MM.1S (cell line): ENCODE measurements at regions not wholly inside any gene's neighbourhood (a gene's known extent, or its start where the extent isn't known, plus 50 kb on each side); places are given as distances from the start of the nearest gene placed in this dataset.

Experiments
- DNase-seq: peaks from one replicate; pipeline ENCODE4 v3.0.0-alpha.2; 2015
- H2AFZ ChIP-seq: fragments of 300-600 bp; sonication (generic); 2 replicates; pipeline ENCODE4 v1.6.0; 2016; ENCODE audit warnings: antibody characterized with exemption, low read length
- H3F3A ChIP-seq: fragments of 300-600 bp; sonication (generic); 2 replicates; pipeline ENCODE4 v1.6.1; 2016; ENCODE audit warnings: mild to moderate bottlenecking, antibody characterized with exemption, low read length, moderate library complexity, mixed read lengths; ENCODE audit not compliant: insufficient read depth
- H3K27ac ChIP-seq: fragments of 300-600 bp; sonication (generic); 2 replicates; pipeline ENCODE4 v1.5.1; 2016; ENCODE audit warnings: mild to moderate bottlenecking, low read length
- H3K27me3 ChIP-seq: fragments of 300-600 bp; sonication (generic); replicated peaks from 2 replicates; pipeline ENCODE4 v1.6.0; 2016; ENCODE audit warnings: low read length; ENCODE audit not compliant: insufficient read depth
- H3K36me3 ChIP-seq: fragments of 300-600 bp; sonication (generic); replicated peaks from 2 replicates; pipeline ENCODE4 v1.6.1; 2016; ENCODE audit warnings: mild to moderate bottlenecking, low read length, mixed read lengths; ENCODE audit not compliant: insufficient read depth
- H3K4me1 ChIP-seq: fragments of 300-600 bp; sonication (generic); 2 replicates; pipeline ENCODE4 v1.6.1; 2016; ENCODE audit warnings: low read length, mixed read lengths
- H3K4me2 ChIP-seq: fragments of 300-600 bp; sonication (generic); 2 replicates; pipeline ENCODE4 v1.6.0; 2016; ENCODE audit warnings: low read depth, low read length
- H3K4me3 ChIP-seq: fragments of 300-600 bp; sonication (generic); 2 replicates; pipeline ENCODE4 v1.5.1; 2016; ENCODE audit warnings: low read length, mixed read lengths
- H3K79me2 ChIP-seq: fragments of 300-600 bp; sonication (generic); 2 replicates; pipeline ENCODE4 v1.6.1; 2016; ENCODE audit warnings: mixed run types, low read length, mixed read lengths
- H3K9ac ChIP-seq: fragments of 300-600 bp; sonication (generic); 2 replicates; pipeline ENCODE4 v1.6.1; 2016; ENCODE audit warnings: low read length, mixed read lengths
- H3K9me2 ChIP-seq: fragments of 300-600 bp; sonication (generic); replicated peaks from 2 replicates; pipeline ENCODE4 v1.6.1; 2016; ENCODE audit warnings: mild to moderate bottlenecking, low read length, mixed read lengths; ENCODE audit not compliant: insufficient read depth
- H3K9me3 ChIP-seq: fragments of 300-600 bp; sonication (generic); replicated peaks from 2 replicates; pipeline ENCODE4 v1.6.1; 2016; ENCODE audit warnings: mild to moderate bottlenecking, low read length, mixed read lengths; ENCODE audit not compliant: insufficient read depth
- H4K20me1 ChIP-seq: fragments of 300-600 bp; sonication (generic); 2 replicates; pipeline ENCODE4 v1.6.1; 2016; ENCODE audit warnings: mild to moderate bottlenecking, low read length, moderate library complexity, mixed read lengths; ENCODE audit not compliant: insufficient read depth
- CTCF ChIP-seq: fragments of 300-600 bp; sonication (generic); IDR thresholded peaks from 2 replicates; pipeline ENCODE4 v1.5.1; 2016; ENCODE audit warnings: antibody characterized with exemption, low read length, mixed read lengths
- EZH2 ChIP-seq: fragments of 300-600 bp; sonication (generic); optimal IDR thresholded peaks from 2 replicates; pipeline ENCODE3; 2017; ENCODE audit warnings: low read depth, mild to moderate bottlenecking, antibody characterized with exemption, low read length, mixed read lengths
- EZH2phosphoT487 ChIP-seq: fragments of 300-600 bp; sonication (generic); IDR thresholded peaks from 2 replicates; pipeline ENCODE4 v1.6.1; 2018; ENCODE audit warnings: antibody characterized with exemption, low read length

GRCh38 chr6:44582930-44583329 is 195.4 kb downstream of the CDC5L start:
- no peak for DNase-seq
- Histone ChIP-seq H3K79me2 (no peaks in the 10 kb centered on the region), H4K20me1 (no peaks in the 10 kb centered on the region), H3K9ac (no peak overlapping the region), H2AFZ (no peak overlapping the region), H3K4me3 (no peak overlapping the region), H3K9me3 (no peaks in the 10 kb centered on the region), H3K4me2 (no peak overlapping the region), H3K27me3 (no peaks in the 10 kb centered on the region), H3K27ac (no peak overlapping the region), H3F3A (no peaks in the 10 kb centered on the region), H3K9me2 (no peaks in the 10 kb centered on the region), H3K4me1 (no peaks in the 10 kb centered on the region), H3K36me3 (no peaks in the 10 kb centered on the region)
- TF ChIP-seq CTCF: no peak

DNA sequence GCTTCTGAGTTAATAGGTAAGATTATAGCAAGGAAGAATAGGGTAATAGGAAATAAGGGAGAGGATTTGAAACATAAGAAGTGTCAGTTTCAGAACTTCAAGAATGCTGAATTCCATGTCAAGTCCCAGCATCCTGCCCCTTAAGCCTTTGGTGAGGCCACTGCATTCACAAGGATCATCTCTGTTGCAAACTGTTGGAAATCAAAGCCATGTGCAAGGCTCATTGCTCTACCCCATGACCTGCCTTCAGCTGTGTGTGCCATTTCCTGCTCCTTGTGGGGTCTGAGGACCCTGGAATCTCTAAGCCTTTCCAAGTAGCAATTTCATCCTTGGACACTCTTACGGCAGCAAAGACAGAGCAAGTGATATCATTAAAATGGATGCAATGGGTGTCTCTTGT is 203.0 kb downstream of the CDC5L start:
- Histone ChIP-seq H3K79me2 (no peaks in the 10 kb centered on the region), H3K4me1 (0 out of 2 replicates have a peak, but pooled peaks cover 6% of the 10 kb centered on the region), H3K4me2 (no peak overlapping the region), H3F3A (no peaks in the 10 kb centered on the region), H3K36me3 (no peaks in the 10 kb centered on the region), H3K27me3 (no peaks in the 10 kb centered on the region), H3K9me2 (no peaks in the 10 kb centered on the region), H3K9ac (no peak overlapping the region), H4K20me1 (no peaks in the 10 kb centered on the region), H3K4me3 (no peak overlapping the region), H3K27ac (no peak overlapping the region), H3K9me3 (no peaks in the 10 kb centered on the region), H2AFZ (no peak overlapping the region)
- DNase-seq: no peak
- TF ChIP-seq EZH2phosphoT487: no peak
- no peak for TF ChIP-seq EZH2

GRCh38 chr6:44593539-44593944 is 206.0 kb downstream of the CDC5L start:
- Histone ChIP-seq H3K9me3 (no peaks in the 10 kb centered on the region), H3K4me1 (peaks cover 8% of the 10 kb centered on the region), H3K79me2 (no peaks in the 10 kb centered on the region), H3K9ac (no peak overlapping the region), H3K36me3 (no peaks in the 10 kb centered on the region), H3K4me2 (no peak overlapping the region), H2AFZ (no peak overlapping the region), H3K9me2 (no peaks in the 10 kb centered on the region), H3K27me3 (no peaks in the 10 kb centered on the region), H3K4me3 (no peak overlapping the region), H3F3A (no peaks in the 10 kb centered on the region), H4K20me1 (no peaks in the 10 kb centered on the region), H3K27ac (no peak overlapping the region)
- DNase-seq: peak; percentile 46
- TF ChIP-seq EZH2 (no peak), CTCF (peak; percentile 65)

GRCh38 chr6:44594481-44594880 is 207.0 kb downstream of the CDC5L start:
- Histone ChIP-seq H4K20me1 (no peaks in the 10 kb centered on the region), H3F3A (no peaks in the 10 kb centered on the region), H3K9ac (no peak overlapping the region), H3K9me3 (no peaks in the 10 kb centered on the region), H3K9me2 (no peaks in the 10 kb centered on the region), H3K27ac (no peak overlapping the region), H3K4me1 (peaks cover 12% of the 10 kb centered on the region), H3K36me3 (no peaks in the 10 kb centered on the region), H3K79me2 (no peaks in the 10 kb centered on the region), H2AFZ (no peak overlapping the region), H3K4me2 (no peak overlapping the region), H3K4me3 (no peak overlapping the region), H3K27me3 (no peaks in the 10 kb centered on the region)
- DNase-seq: no peak
- no peak for TF ChIP-seq CTCF
- TF ChIP-seq EZH2: no peak
- no peak for TF ChIP-seq EZH2phosphoT487
